Tibial nerve (tissue), 4 donors: ENCODE measurements at regions not wholly inside any gene's neighbourhood (a gene's known extent, or its start where the extent isn't known, plus 50 kb on each side); places are given as distances from the start of the nearest gene placed in this dataset.

Experiments used
- CTCF ChIP-seq, 5 experiments: fragments of 200-600 bp in 3 of 5; fragments of 450-650 bp in 2 of 5; sonication (generic) in 3 of 5; IDR thresholded peaks; one replicate each; pipeline ENCODE4 v1.5.1; 2016 to 2019; ENCODE audit warnings: antibody characterized with exemption in 5 of 5, mild to moderate bottlenecking in 3 of 5, moderate library complexity in 2 of 5
- EP300 ChIP-seq, 2 donors: sonication (generic); formaldehyde crosslinking; IDR thresholded peaks; one replicate each; pipeline ENCODE4 v1.6.1; 2017; ENCODE audit warnings: antibody characterized with exemption in 2 of 2, mild to moderate bottlenecking in 1 of 2
- POLR2A ChIP-seq, 2 donors: fragments of 450-650 bp; IDR thresholded peaks; one replicate each; pipeline ENCODE4 v1.6.1; 2017; ENCODE audit warnings: antibody characterized with exemption in 2 of 2, mild to moderate bottlenecking in 2 of 2, moderate library complexity in 2 of 2

- no peak for TF ChIP-seq CTCF (IDR thresholded peaks at IDR 0.05)
- TF ChIP-seq EP300 (IDR thresholded peaks at IDR 0.05) = no peak
- no peak for TF ChIP-seq POLR2A (IDR thresholded peaks at IDR 0.05)
Measured at GRCh38 chr5:89015409-89015808, 132.4 kb upstream of the MEF2C start.
